HG03060 (cell line): ENCODE measurements at regions not wholly inside any gene's neighbourhood (a gene's known extent, or its start where the extent isn't known, plus 50 kb on each side); places are given as distances from the start of the nearest gene placed in this dataset.
"Not testable (repeated sequence)": the region's sequence is repeated elsewhere in the genome, so short reads cannot be mapped to it uniquely, and the experiment has no call there.

Source experiments
- ATAC-seq: cut with Tn5 transposase; IDR thresholded peaks from one replicate; pipeline ENCODE4 v1.9.1; 2021; ENCODE audit warnings: low read depth, moderate number of reproducible peaks; ENCODE audit not compliant: unreplicated experiment

GRCh38 chr1:81310250-81310649 lies 490.5 kb upstream of the ADGRL2 start:
- no peak for ATAC-seq

- no peak for ATAC-seq
Observed at GRCh38 chr1:81308191-81308590, 492.5 kb upstream of the ADGRL2 start.

- ATAC-seq, result no peak
Observed at GRCh38 chr1:81307786-81308185, 492.9 kb upstream of the ADGRL2 start.

GRCh38 chr1:81305997-81306452 lies 494.7 kb upstream of the ADGRL2 start:
- ATAC-seq, result peak; percentile 46

- ATAC-seq, result no peak
Observed at GRCh38 chr1:81304187-81304586, 496.5 kb upstream of the ADGRL2 start.

GRCh38 chr1:81299892-81300291 lies 500.8 kb upstream of the ADGRL2 start:
- ATAC-seq, result no peak

GRCh38 chr1:81298266-81298665 lies 502.5 kb upstream of the ADGRL2 start:
- no peak for ATAC-seq

GRCh38 chr1:81296601-81297000 lies 504.1 kb upstream of the ADGRL2 start:
- ATAC-seq, result no peak

- no peak for ATAC-seq
Observed at GRCh38 chr1:81290326-81290725, 510.4 kb upstream of the ADGRL2 start.

- ATAC-seq, result no peak
Observed at GRCh38 chr1:81288689-81289088, 512.0 kb upstream of the ADGRL2 start.

GRCh38 chr1:81287411-81288080 lies 513.2 kb upstream of the ADGRL2 start:
- no peak for ATAC-seq

GRCh38 chr1:81270051-81270450 lies 530.7 kb upstream of the ADGRL2 start:
- no peak for ATAC-seq

- ATAC-seq, result no peak
Observed at GRCh38 chr1:81264976-81265375, 535.8 kb upstream of the ADGRL2 start.

GRCh38 chr1:81259625-81260411 lies 540.9 kb upstream of the ADGRL2 start:
- no peak for ATAC-seq

GRCh38 chr1:81254560-81254959 lies 546.2 kb upstream of the ADGRL2 start:
- no peak for ATAC-seq

- no peak for ATAC-seq
Observed at GRCh38 chr1:81254068-81254467, 546.7 kb upstream of the ADGRL2 start.

GRCh38 chr1:81252471-81253151 lies 548.1 kb upstream of the ADGRL2 start:
- no peak for ATAC-seq

GRCh38 chr1:81250825-81251224 lies 549.9 kb upstream of the ADGRL2 start:
- ATAC-seq, result not testable (repeated sequence)

- not testable (repeated sequence) for ATAC-seq
Observed at GRCh38 chr1:81245084-81245715, 555.5 kb upstream of the ADGRL2 start.

- ATAC-seq, result not testable (repeated sequence)
Observed at GRCh38 chr1:81244612-81245011, 556.1 kb upstream of the ADGRL2 start.

- ATAC-seq, result no peak
Observed at GRCh38 chr1:81242103-81242502, 558.6 kb upstream of the ADGRL2 start.
